Keratinocyte (primary cell): ENCODE measurements at regions not wholly inside any gene's neighbourhood (a gene's known extent, or its start where the extent isn't known, plus 50 kb on each side); places are given as distances from the start of the nearest gene placed in this dataset.

ENCODE experiments used
- DNase-seq: peaks from one replicate; pipeline ENCODE4 v3.0.0-alpha.2; 2011; ENCODE audit warnings: low read depth, missing footprints, low spot score
- FAIRE-seq: peaks from 2 replicates; lab custom pipeline; 2011; peaks lifted over from hg19 to GRCh38; lab: Jason Lieb, UNC
- H2AFZ ChIP-seq: 2 replicates; pipeline ENCODE4 v1.6.0; 2012; ENCODE audit warnings: low read length, control low read depth, inconsistent platforms; ENCODE audit not compliant: control insufficient read depth
- H3K27ac ChIP-seq: 2 replicates; pipeline ENCODE4 v1.5.1; 2011; ENCODE audit warnings: low read length; ENCODE audit not compliant: control insufficient read depth, insufficient read depth
- H3K27me3 ChIP-seq: 3 replicates; pipeline ENCODE4 v1.6.0; 2011; ENCODE audit warnings: low read length; ENCODE audit not compliant: control insufficient read depth, insufficient read depth; ENCODE audit errors: extremely low read depth
- H3K36me3 ChIP-seq, 2 experiments: 2 replicates in 1 of 2; 3 replicates in 1 of 2; pipeline ENCODE4 v1.5.1; 2011; ENCODE audit warnings: low read length in 2 of 2, mild to moderate bottlenecking in 1 of 2; ENCODE audit not compliant: control insufficient read depth in 2 of 2, insufficient read depth in 2 of 2; ENCODE audit errors: extremely low read depth in 1 of 2
- H3K4me1 ChIP-seq: 3 replicates; pipeline ENCODE4 v1.5.1; 2011; ENCODE audit warnings: low read length; ENCODE audit not compliant: control insufficient read depth, insufficient read depth; ENCODE audit errors: extremely low read depth
- H3K4me2 ChIP-seq: 3 replicates; pipeline ENCODE4 v1.6.0; 2011; ENCODE audit warnings: low read depth, low read length; ENCODE audit not compliant: control insufficient read depth, insufficient read depth; ENCODE audit errors: extremely low read depth
- H3K4me3 ChIP-seq, 3 experiments: fragments of 200-600 bp in 1 of 3; sonication (generic) in 1 of 3; 2 replicates in 2 of 3; 3 replicates in 1 of 3; pipeline ENCODE4 v1.5.1; 2011 to 2016; ENCODE audit warnings: low read length in 3 of 3, mild to moderate bottlenecking in 3 of 3, control low read depth in 2 of 3, inconsistent platforms in 1 of 3, low read depth in 1 of 3, mixed read lengths in 1 of 3, mixed run types in 1 of 3, moderate library complexity in 1 of 3; ENCODE audit not compliant: control insufficient read depth in 2 of 3, insufficient read depth in 2 of 3; ENCODE audit errors: extremely low read depth in 1 of 3
- H3K79me2 ChIP-seq: 2 replicates; pipeline ENCODE4 v1.6.0; 2012; ENCODE audit warnings: low read length; ENCODE audit not compliant: control insufficient read depth, insufficient read depth
- H3K9ac ChIP-seq: 3 replicates; pipeline ENCODE4 v1.6.0; 2011; ENCODE audit warnings: low read length; ENCODE audit not compliant: control insufficient read depth, insufficient read depth; ENCODE audit errors: extremely low read depth
- H3K9me1 ChIP-seq: 3 replicates; pipeline ENCODE4 v1.6.0; 2011; ENCODE audit warnings: low read length; ENCODE audit not compliant: control insufficient read depth, insufficient read depth; ENCODE audit errors: extremely low read depth
- H3K9me3 ChIP-seq: 2 replicates; pipeline ENCODE4 v1.5.1; 2012; ENCODE audit warnings: low read depth, low read length; ENCODE audit not compliant: control insufficient read depth
- H4K20me1 ChIP-seq: 3 replicates; pipeline ENCODE4 v1.6.0; 2011; ENCODE audit warnings: low read length; ENCODE audit not compliant: control insufficient read depth, insufficient read depth; ENCODE audit errors: extremely low read depth
- CTCF ChIP-seq, 3 experiments: IDR thresholded peaks in 1 of 3; conservative IDR thresholded peaks in 1 of 3; optimal IDR thresholded peaks in 1 of 3; 2 replicates in 2 of 3; 3 replicates in 1 of 3; pipeline versions ENCODE3 to v1.5.1; 2011; ENCODE audit warnings: low read length in 3 of 3, mild to moderate bottlenecking in 3 of 3, moderate library complexity in 2 of 3, control low read depth in 1 of 3, inconsistent platforms in 1 of 3; ENCODE audit not compliant: insufficient read depth in 2 of 3; ENCODE audit errors: extremely low read depth in 1 of 3
- EZH2 ChIP-seq: IDR thresholded peaks from one replicate; pipeline ENCODE4 v1.6.1; 2012; ENCODE audit warnings: inconsistent platforms, mild to moderate bottlenecking, low read length, moderate library complexity
- dilution Hi-C: fragments of 300-500 bp; cut with MboI; formaldehyde crosslinking; loops from one replicate; pipeline ENCODE4 v1.7.0; 2020; ENCODE audit warnings: low sequenced_read_pairs; ENCODE audit not compliant: extremely low pct_ligation_motif_present

- H3K9ac ChIP-seq: no peak overlapping the region
- no peak overlapping the region for H3K4me3 ChIP-seq
- TF ChIP-seq EZH2 (no peak), CTCF (optimal IDR thresholded peaks at IDR 0.05 in 1 of 3, IDR thresholded peaks at IDR 0.05 in 1 of 3, conservative IDR thresholded peaks at IDR 0.05 in 1 of 3; ENCODE audit: extremely low read depth in 1 of 3, insufficient read depth in 2 of 3, low read length in 3 of 3) (no peak)
- H3K9me1 ChIP-seq: no peaks in the 10 kb centered on the region
- H3K27me3 ChIP-seq: no peaks in the 10 kb centered on the region
- DNase-seq (no peak), FAIRE-seq (no peak)
- no peaks in the 10 kb centered on the region for H3K4me1 ChIP-seq
- H3K36me3 ChIP-seq: no peaks in the 10 kb centered on the region
- no peak overlapping the region for H3K27ac ChIP-seq
- no peaks in the 10 kb centered on the region for H4K20me1 ChIP-seq
- dilution Hi-C loops: no loop called here
- no peaks in the 10 kb centered on the region for H3K79me2 ChIP-seq
- no peaks in the 10 kb centered on the region for H3K9me3 ChIP-seq
- no peak overlapping the region for H3K4me2 ChIP-seq
- H2AFZ ChIP-seq: no peak overlapping the region
Observed at GRCh38 chr6:101118136-101118396, 236.9 kb upstream of the ASCC3 start.

DNA sequence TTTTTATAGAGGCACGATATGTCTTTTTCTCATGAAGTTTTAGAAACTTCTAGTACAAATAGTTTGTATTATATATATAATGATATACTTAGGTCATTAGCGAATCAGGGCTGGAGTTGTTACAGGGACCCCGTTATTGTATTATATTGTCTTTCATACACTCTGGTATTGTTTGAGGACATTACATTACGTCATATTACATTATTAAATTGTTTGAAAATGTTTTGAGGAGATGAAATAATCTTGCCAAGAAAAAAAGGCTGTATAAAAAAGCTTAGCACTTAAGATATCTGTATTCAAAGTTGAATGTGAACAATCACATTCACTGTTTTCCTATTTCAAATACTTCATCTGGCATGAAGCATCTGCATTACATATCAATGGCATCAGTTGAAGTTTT is 239.6 kb upstream of the ASCC3 start:
- Histone ChIP-seq H4K20me1 (no peaks in the 10 kb centered on the region), H3K36me3 (no peaks in the 10 kb centered on the region), H2AFZ (no peak overlapping the region), H3K79me2 (no peaks in the 10 kb centered on the region), H3K4me3 (no peak overlapping the region), H3K9ac (no peak overlapping the region), H3K9me1 (no peaks in the 10 kb centered on the region), H3K27ac (no peak overlapping the region), H3K27me3 (no peaks in the 10 kb centered on the region), H3K9me3 (no peaks in the 10 kb centered on the region), H3K4me1 (no peaks in the 10 kb centered on the region), H3K4me2 (no peak overlapping the region)
- dilution Hi-C loops: no loop called here
- DNase-seq (no peak), FAIRE-seq (no peak)
- no peak for TF ChIP-seq EZH2
- TF ChIP-seq CTCF (optimal IDR thresholded peaks at IDR 0.05 in 1 of 3, IDR thresholded peaks at IDR 0.05 in 1 of 3, conservative IDR thresholded peaks at IDR 0.05 in 1 of 3; ENCODE audit: extremely low read depth in 1 of 3, insufficient read depth in 2 of 3, low read length in 3 of 3): no peak
